HG02642 (cell line): ENCODE measurements at regions not wholly inside any gene's neighbourhood (a gene's known extent, or its start where the extent isn't known, plus 50 kb on each side); places are given as distances from the start of the nearest gene placed in this dataset.
"Not testable (repeated sequence)": the region's sequence is repeated elsewhere in the genome, so short reads cannot be mapped to it uniquely, and the experiment has no call there.

Experiments
- ATAC-seq: cut with Tn5 transposase; IDR thresholded peaks from one replicate; pipeline ENCODE4 v1.9.1; 2021; ENCODE audit warnings: mild to moderate bottlenecking; ENCODE audit not compliant: unreplicated experiment, poor library complexity

GRCh38 chr2:210859314-210859713 lies 302.9 kb downstream of the CPS1 start:
- no peak for ATAC-seq

GRCh38 chr2:210860276-210860675 lies 303.9 kb downstream of the CPS1 start:
- no peak for ATAC-seq

GRCh38 chr2:210861038-210861665 lies 304.8 kb downstream of the CPS1 start:
- ATAC-seq, result no peak

- ATAC-seq, result no peak
Observed at GRCh38 chr2:210862283-210863065, 306.1 kb downstream of the CPS1 start.

- ATAC-seq, result no peak
Observed at GRCh38 chr2:210863283-210863682, 306.9 kb downstream of the CPS1 start.

- ATAC-seq, result not testable (repeated sequence)
Observed at GRCh38 chr2:210871566-210871965, 315.2 kb downstream of the CPS1 start.

GRCh38 chr2:210873631-210874030 lies 317.2 kb downstream of the CPS1 start:
- no peak for ATAC-seq

- no peak for ATAC-seq
Observed at GRCh38 chr2:210884227-210884626, 327.8 kb downstream of the CPS1 start.

GRCh38 chr2:210888035-210888434 lies 331.6 kb downstream of the CPS1 start:
- no peak for ATAC-seq

GRCh38 chr2:210895132-210895531 lies 338.7 kb downstream of the CPS1 start:
- ATAC-seq, result no peak

GRCh38 chr2:210899131-210899530 lies 342.7 kb downstream of the CPS1 start:
- ATAC-seq, result no peak

GRCh38 chr2:210901326-210901725 lies 344.9 kb downstream of the CPS1 start:
- no peak for ATAC-seq

GRCh38 chr2:210912779-210913178 lies 356.4 kb downstream of the CPS1 start:
- no peak for ATAC-seq

GRCh38 chr2:210913461-210913860 lies 357.1 kb downstream of the CPS1 start:
- no peak for ATAC-seq

GRCh38 chr2:210915912-210916311 lies 359.5 kb downstream of the CPS1 start:
- no peak for ATAC-seq

GRCh38 chr2:210917465-210917864 lies 361.1 kb downstream of the CPS1 start:
- no peak for ATAC-seq

- no peak for ATAC-seq
Observed at GRCh38 chr2:210919128-210919527, 362.7 kb downstream of the CPS1 start.

GRCh38 chr2:210922419-210922818 lies 366.0 kb downstream of the CPS1 start:
- no peak for ATAC-seq

- no peak for ATAC-seq
Observed at GRCh38 chr2:210928714-210929113, 372.3 kb downstream of the CPS1 start.

GRCh38 chr2:210938228-210938627 lies 381.8 kb downstream of the CPS1 start:
- no peak for ATAC-seq

- no peak for ATAC-seq
Observed at GRCh38 chr2:210946395-210946794, 390.0 kb downstream of the CPS1 start.
